NAMALWA (cell line): ENCODE measurements at regions not wholly inside any gene's neighbourhood (a gene's known extent, or its start where the extent isn't known, plus 50 kb on each side); places are given as distances from the start of the nearest gene placed in this dataset.
"Not testable (repeated sequence)": the region's sequence is repeated elsewhere in the genome, so short reads cannot be mapped to it uniquely, and the experiment has no call there.

Experiments
- DNase-seq: peaks from one replicate; pipeline ENCODE4 v3.0.0-alpha.2; 2015; ENCODE audit warnings: low spot score

DNA sequence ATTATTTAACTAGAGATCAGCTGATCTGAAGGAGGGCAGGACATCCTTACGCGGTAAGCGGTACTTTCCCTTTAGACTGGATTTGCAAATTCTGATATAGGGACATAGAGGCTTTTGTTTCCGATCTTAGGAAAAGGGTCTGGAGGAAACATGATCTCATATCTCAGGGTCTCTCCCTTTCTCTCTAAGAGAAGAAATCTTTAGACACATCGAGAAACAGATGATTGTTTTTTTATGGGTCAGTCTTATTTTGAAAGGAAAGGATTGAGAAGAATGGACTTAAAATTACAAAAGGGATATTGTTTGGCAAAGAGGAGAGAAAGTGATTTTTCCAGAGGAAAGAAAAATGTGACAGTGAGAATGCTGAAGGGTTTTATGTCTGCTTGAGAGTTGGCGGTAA, 83.9 kb upstream of the OGFRL1 start:
- no peak for DNase-seq

DNA sequence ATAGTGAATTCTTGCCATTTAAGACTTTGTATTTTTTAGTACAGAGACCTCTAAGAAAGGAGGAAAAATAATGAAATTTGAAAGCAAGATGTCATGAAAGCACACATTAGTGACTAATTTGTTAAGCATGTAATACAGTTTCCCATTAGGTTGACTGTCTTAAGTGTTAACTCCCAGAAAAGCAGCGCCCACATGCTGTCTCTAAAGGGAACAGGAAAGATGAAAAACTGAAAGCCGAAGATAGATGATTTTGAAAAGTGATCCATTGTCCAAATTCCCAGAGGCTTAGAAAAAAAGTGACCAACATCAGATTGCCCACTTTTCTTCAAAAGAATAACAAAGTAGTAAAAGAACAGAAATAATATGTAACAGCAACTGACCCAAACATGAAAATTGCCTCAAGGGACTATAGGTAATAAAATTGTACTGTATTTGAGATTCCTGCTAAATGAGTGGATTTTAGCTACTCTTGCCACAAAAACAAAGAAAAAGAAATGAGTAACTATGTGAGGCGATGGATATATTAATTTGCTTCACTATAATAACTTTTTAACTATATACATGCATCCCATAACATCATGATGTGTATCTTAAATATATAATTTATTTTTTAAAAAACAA, 83.2 kb upstream of the OGFRL1 start:
- DNase-seq, result no peak

DNA sequence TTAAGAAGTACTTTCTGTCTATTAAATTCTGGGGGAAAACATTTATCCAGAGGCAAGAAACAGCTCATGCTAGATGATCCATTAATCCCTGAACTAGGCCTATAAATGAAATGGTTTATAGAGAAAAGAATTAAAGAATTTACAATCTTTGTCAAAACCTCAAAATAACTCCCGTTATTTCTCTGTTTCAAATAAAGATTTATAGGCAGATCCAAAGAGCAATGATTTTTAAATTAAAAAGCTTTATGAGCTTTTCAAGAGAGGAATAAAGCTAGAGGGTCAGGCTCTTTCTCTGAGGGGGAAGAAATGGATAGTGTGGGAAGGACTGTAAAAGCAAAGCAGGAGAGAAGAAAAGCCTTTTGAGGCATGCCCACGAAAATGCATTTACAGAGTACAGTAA, 82.5 kb upstream of the OGFRL1 start:
- no peak for DNase-seq

DNA sequence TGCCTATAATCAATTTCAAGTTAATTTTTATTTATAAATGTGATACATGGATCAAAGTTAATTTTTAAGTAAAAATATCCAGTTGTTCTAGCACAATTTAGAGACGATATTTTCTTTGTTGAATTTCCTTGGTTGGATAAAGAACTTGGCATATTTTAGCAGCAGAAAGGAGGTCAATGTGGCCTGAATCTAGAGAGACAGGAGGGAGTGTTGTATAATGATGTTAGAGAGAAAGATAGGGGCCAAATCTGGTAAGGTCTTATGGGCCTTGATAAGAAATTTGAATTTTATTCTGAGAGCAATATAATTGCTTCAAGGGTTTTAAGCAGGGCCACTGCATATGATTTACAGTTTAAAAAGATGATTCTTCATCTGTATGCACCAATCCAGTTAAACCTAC, 79.4 kb upstream of the OGFRL1 start:
- DNase-seq, result no peak

DNA sequence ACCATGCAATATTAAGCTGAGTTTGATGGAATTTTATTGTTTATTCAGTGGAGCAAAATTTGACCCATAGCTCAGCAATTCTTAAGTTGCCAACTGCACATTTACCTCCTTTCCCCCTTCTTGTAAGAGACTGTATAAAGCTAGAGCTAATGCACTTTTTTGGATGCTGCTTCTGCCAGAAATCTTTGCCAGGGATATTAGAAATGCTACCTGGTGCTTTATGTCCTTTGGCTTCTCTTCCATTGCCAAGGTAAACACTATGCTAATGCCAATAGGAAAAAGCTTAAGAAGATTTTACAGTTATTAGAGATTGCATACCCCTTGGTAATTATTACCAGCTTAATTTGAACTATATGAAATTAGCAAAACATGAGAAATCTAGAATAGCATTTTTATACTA, 79.0 kb upstream of the OGFRL1 start:
- no peak for DNase-seq

DNA sequence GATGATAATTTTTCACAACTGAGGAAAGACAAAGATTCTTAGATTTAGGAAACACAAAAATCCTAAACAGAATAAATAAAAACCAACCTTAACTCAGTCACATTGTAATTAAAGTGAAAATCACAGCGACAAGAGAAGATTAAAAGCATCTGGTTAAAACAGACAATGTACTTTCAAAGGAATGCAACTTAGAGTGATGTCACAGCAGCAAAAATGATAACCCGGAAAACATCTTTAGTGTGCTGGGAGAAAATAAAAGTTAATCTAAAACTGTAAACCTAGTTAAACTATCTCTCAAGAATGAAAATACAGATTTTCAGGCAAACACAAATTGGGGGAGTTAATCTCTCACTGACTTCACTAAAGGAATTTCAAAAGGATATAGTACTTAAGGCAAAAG, 76.8 kb upstream of the OGFRL1 start:
- DNase-seq, result no peak

DNA sequence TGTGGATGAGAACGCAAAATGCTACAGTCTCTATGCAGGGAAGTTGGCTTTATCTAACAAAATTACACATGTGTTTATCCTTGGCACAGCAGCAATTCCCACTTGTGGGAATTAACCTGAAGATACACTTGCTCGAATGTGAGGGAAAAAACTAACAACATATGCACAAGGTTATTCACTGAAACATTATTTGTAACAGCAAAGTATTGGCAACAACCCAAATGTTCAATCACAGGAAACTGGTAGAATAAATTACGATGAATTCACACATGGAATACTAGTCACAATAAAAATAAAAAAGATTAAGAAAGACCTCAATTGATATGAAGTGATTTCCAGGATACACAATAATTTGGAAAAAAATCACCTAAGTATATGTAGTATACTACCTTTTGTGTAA, 68.1 kb upstream of the OGFRL1 start:
- DNase-seq, result no peak

DNA sequence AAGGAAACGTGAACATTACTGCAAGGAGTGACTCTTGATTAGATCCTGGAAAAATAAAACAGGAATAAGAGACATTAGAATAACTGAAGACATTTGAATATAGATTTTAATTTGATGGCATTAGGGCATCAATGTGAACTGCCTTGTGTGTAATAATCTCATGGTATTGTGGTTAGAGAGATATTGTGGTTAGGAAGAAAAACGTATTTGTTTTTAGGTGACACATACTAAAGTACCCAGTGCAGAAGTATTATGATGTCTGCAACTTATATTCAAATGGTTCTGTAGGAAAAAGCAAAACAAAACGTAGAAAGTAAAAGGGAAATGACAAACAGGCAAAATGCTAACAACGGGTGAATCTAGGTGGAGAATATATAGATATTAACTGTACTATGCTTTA, 65.9 kb upstream of the OGFRL1 start:
- DNase-seq, result no peak

DNA sequence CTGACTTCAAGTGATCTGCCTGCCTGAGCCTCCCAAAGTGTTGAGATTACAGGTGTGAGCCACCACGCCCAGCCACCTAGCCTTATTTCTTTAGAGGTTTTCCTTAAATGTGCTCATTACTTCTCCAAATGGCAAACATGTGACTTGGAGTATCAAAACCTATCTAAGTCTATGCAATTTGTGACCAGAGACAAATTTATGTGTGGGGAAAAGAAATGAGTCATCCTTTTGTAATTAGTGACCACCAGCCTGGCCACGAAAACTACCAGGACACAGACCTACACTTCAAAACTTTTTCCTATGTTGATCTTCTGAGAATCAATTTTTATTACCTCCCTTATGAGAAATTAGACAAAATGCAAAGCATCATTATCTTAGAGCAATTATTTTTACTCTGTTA, 64.6 kb upstream of the OGFRL1 start:
- DNase-seq, result no peak

DNA sequence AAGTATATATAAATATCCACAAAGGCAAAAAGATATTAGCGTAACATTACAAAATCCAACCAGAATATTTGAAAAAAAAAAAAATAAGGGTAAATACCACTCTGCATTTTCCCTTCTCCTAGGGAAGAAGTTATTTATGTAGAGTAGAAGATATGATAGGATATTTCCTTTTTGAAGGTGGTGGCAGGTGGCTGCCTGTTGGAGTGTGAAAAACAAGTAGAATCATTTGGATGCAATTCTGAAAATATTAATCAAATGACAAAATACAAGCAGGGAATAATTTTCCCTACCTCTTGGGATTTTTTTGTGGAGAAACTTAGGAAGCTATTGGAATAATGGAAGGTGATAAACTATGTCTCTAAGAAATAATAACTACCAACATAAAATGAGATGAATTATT, 62.5 kb upstream of the OGFRL1 start:
- DNase-seq, result no peak

DNA sequence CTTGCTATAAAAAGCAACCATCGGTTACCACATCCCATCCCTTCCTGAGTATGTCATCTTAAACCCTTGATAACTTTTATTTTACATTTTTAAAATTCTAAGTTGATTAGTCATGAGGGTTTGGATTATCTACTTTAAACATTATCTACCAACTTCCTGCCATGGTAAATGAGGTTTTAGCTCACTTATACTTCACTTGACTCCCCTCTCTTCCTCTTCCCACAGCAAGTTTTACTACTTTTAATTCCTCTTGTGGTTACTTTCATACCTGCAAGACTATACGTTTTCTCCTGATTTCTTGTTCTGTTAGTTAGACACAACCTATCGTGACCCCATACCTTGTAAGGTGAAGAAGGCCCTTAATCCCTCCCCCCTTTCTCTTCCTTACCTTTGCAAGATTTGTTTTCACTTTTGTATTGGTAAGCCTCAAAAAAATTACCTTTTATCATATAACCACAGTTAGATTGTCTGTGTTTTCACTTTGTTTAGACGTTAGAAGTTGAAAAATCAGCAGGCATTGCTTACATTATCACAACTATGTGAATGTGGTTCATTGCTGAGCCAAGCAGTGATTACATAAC, 60.1 kb upstream of the OGFRL1 start:
- no peak for DNase-seq

DNA sequence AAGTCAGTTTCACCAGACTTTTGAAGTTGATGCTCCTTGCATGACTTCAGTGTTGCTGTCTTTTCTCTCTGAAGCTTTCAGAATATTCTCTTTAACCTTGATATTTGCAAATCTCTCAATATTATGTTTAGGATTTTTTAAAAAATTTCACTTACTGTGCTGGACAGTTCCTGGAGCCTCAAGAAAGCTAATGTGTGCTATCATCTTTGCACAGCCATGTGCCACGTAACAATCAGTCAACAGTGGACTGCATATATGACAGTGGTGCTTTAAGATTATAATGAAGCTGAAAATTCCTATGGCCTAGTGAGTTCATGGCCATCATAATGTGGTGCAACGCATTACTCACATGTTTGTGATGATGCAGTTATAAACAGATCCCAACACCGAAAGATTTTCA, 59.1 kb upstream of the OGFRL1 start:
- DNase-seq, result no peak

DNA sequence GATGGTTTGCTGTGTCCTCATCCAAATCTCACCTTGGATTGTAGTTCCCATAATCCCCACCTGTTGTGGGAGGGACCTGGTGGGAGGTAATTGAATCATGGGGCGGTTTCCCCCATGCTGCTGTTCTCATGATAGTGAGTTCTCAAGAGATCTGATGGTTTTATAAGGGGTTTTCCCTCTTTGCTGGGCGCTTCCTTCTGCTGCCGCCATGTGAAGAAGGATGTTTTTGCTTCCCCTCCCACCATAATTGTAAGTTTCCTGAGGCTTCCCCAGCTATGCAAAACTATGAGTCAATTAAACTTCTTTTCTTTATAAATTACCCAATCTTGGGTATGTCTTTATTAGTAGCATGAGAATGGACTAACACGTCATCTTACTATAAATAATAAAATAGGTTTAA, 55.7 kb upstream of the OGFRL1 start:
- DNase-seq, result not testable (repeated sequence)

DNA sequence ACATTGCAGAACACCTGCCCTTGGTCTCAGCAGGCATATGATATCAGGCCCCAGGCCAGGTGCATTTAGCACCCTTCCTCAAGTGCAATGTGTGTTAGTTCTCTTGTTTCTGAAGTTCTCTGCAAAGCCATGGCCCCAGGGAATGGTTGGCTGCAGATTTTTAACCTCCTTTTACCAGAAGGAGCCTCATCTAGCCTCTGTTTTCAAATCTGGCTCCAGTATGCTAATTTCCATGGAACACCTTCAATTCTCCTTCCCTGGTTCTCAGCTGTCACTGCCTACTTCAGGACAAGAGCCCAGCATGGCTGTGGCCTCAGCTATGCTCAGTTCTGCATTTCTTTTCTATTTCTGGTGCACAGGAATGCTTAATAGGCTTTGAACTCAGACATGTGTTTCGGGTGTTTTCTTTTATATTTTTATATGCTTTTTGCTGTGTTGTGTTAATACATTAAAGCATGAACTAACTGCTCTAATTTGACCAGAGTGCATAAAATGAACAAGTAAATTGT, 51.6 kb upstream of the OGFRL1 start:
- DNase-seq, result no peak

DNA sequence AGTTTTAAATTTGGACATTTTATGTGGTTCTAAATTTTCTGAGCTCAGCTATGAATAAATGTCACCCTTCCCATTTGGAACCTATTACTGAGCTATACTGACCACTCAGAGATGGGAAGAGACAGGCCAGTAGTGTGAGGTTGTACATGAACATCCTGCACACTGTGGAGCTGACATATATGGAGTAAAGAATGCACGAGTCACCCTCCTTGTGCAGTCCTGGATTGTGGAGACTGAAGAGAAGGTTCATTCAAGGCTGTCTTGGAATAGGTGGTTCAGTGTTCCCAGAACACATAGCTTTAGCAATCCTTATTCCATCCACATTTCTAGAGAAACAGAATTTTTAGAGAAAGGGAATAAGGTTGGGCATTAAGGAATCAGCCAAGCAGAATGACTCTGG, 50.3 kb upstream of the OGFRL1 start:
- no peak for DNase-seq
